K562 (cell line): ENCODE measurements at regions not wholly inside any gene's neighbourhood (a gene's known extent, or its start where the extent isn't known, plus 50 kb on each side); places are given as distances from the start of the nearest gene placed in this dataset.

ENCODE experiments used
- ATAC-seq: fragments of 200-7000 bp; cut with Tn5 transposase; 3 replicates; pipeline ENCODE4 v1.9.1; 2020; ENCODE audit warnings: moderate library complexity
- BruUV-seq: library from RNA; stranded (reverse); fragments of 400-500 nt; replicated peaks from 2 replicates; lab custom pipeline; 2021; lab: Mats Ljungman, UMichigan
- CTCF ChIA-PET: fragments of 300-600 bp; formaldehyde crosslinking; extraction: SDS; loops from one replicate; lab custom pipeline; 2021; ENCODE audit warnings: low intra/inter-chr PET ratio; lab: Yijun Ruan, JAX
- POLR2A ChIA-PET: fragments of 300-600, 350-650 bp; sonication (Branson Sonifier 250); formaldehyde crosslinking; extraction: SDS; loops from one replicate; lab custom pipeline; 2021; ENCODE audit warnings: antibody characterized with exemption, inconsistent platforms; lab: Yijun Ruan, JAX
- DNase-seq, 4 experiments: peaks; one replicate each; pipeline versions ENCODE4 v3.0.0 to v3.0.0-alpha.2; 2011 to 2018; ENCODE audit warnings: low spot score in 3 of 4, mixed read lengths in 3 of 4; ENCODE audit errors: extremely low read depth in 1 of 4
- FAIRE-seq: peaks from 2 replicates; lab custom pipeline; 2011; peaks lifted over from hg19 to GRCh38; lab: Jason Lieb, UNC
- H2AFZ ChIP-seq: 2 replicates; pipeline ENCODE4 v1.6.0; 2011; ENCODE audit warnings: low read depth, low read length, control low read depth, inconsistent platforms
- H3K27ac ChIP-seq: fragments of 200-600 bp; 3 replicates; pipeline ENCODE4 v1.8.0; 2011; ENCODE audit warnings: low read depth, mild to moderate bottlenecking, control low read depth, inconsistent platforms, low read length, moderate library complexity, mixed read lengths; ENCODE audit errors: extremely low read depth
- H3K27me3 ChIP-seq, 2 experiments: fragments of 300-600 bp in 1 of 2; 2 replicates in 1 of 2; 3 replicates in 1 of 2; pipeline versions ENCODE4 v1.6.0 to v1.8.0; 2011; ENCODE audit warnings: inconsistent platforms in 2 of 2, low read length in 2 of 2, mild to moderate bottlenecking in 1 of 2, mixed read lengths in 1 of 2, moderate library complexity in 1 of 2; ENCODE audit not compliant: control insufficient read depth in 2 of 2, insufficient read depth in 2 of 2
- H3K36me3 ChIP-seq: fragments of 300-600 bp; 3 replicates; pipeline ENCODE4 v1.8.0; 2011; ENCODE audit warnings: mild to moderate bottlenecking, low read length, inconsistent platforms; ENCODE audit not compliant: control insufficient read depth, insufficient read depth
- H3K4me1 ChIP-seq, 2 experiments: fragments of 200-600 bp in 1 of 2; replicated peaks in 1 of 2; 2 replicates in 1 of 2; 3 replicates in 1 of 2; pipeline versions ENCODE4 v1.5.1 to v1.8.0; 2011; ENCODE audit warnings: inconsistent platforms in 2 of 2, low read length in 2 of 2, mild to moderate bottlenecking in 1 of 2, mixed read lengths in 1 of 2, moderate library complexity in 1 of 2; ENCODE audit not compliant: control insufficient read depth in 2 of 2, insufficient read depth in 2 of 2
- H3K4me2 ChIP-seq: 2 replicates; pipeline ENCODE4 v1.6.1; 2011; ENCODE audit warnings: low read length, control low read depth, inconsistent platforms, mixed read lengths; ENCODE audit not compliant: insufficient read depth
- H3K4me3 ChIP-seq: fragments of 200-600 bp; sonication (generic), shearing (Covaris generic); 2 replicates; pipeline ENCODE4 v1.5.1; 2016; ENCODE audit warnings: control low read depth, inconsistent platforms
- H3K79me2 ChIP-seq: fragments of 200-600 bp; 3 replicates; pipeline ENCODE4 v1.8.0; 2011; ENCODE audit warnings: low read length, inconsistent platforms; ENCODE audit not compliant: control insufficient read depth, insufficient read depth
- H3K9ac ChIP-seq, 2 experiments: 2 replicates each; pipeline versions ENCODE4 v1.6.0 to v1.6.1; 2011; ENCODE audit warnings: low read depth in 2 of 2, low read length in 2 of 2, control low read depth in 1 of 2, inconsistent platforms in 1 of 2, mild to moderate bottlenecking in 1 of 2, mixed read lengths in 1 of 2; ENCODE audit not compliant: insufficient read depth in 1 of 2
- H3K9me1 ChIP-seq: one replicate; pipeline ENCODE4 v1.6.0; 2011; ENCODE audit warnings: inconsistent platforms, mild to moderate bottlenecking, low read length, moderate library complexity; ENCODE audit not compliant: control insufficient read depth, insufficient read depth
- H3K9me3 ChIP-seq: replicated peaks from 2 replicates; pipeline ENCODE4 v1.5.1; 2011; ENCODE audit warnings: low read depth, low read length, inconsistent platforms; ENCODE audit not compliant: control insufficient read depth, insufficient read depth
- H4K20me1 ChIP-seq: replicated peaks from 2 replicates; pipeline ENCODE4 v1.6.1; 2011; ENCODE audit warnings: low read length, inconsistent platforms, mixed read lengths; ENCODE audit not compliant: control insufficient read depth, insufficient read depth
- WGBS: fragments of 100-300 bp; shearing (Covaris generic); methylation state at CpG from one replicate; pipeline ENCODE4 v1.1.6; 2016; ENCODE audit warnings: low coverage, mixed read lengths; ENCODE audit not compliant: insufficient coverage; ENCODE audit errors: missing lambda C conversion rate; 5-methylcytosine and 5-hydroxymethylcytosine counted together
- in situ Hi-C: fragments of 300-500 bp; cut with MboI; formaldehyde crosslinking; loops from 4 replicates; pipeline ENCODE4 v1.15.0; 2018; ENCODE audit warnings: inconsistent platforms, mixed read lengths
- intact Hi-C: fragments of 100-400 bp; cut with micrococcal nuclease; formaldehyde crosslinking; loops from 2 replicates; pipeline ENCODE4 v1.14.2; 2022
- TF ChIP-seq, protein P1 (sequence below), 2 experiments: fragments of 450-650 bp in 1 of 2; sonication (generic) in 1 of 2; formaldehyde crosslinking in 1 of 2; IDR thresholded peaks; 2 replicates each; pipeline versions ENCODE4 v1.7.1 to v1.9.0; 2016 to 2022; ENCODE audit warnings: inconsistent platforms in 1 of 2, mild to moderate bottlenecking in 1 of 2, missing genetic modification reagents in 1 of 2

DNA sequence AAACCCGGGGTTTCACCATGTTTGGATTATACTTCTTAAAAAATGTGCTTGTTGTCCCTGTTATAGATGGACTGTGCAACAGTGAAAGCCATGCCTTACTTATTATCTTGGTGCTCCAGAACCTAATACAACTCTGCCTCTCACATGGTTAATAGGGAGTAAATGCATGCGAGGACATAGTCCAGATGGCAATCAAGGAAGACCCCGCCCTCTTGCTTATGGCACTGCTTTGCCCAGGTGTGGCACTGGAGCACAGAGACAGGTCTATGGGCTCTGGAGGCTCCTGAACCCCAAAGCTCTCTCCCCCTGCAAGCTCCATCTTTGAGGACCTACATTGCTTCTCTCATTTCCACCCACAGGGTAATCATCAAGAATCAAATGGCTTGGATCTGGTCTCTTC is 162.1 kb upstream of the NTF3 start:
- CTCF ChIA-PET, result no interaction called here
- ATAC-seq (no peak), DNase-seq (no peak), FAIRE-seq (no peak)
- no peak overlapping the region for H3K27ac ChIP-seq
- no peak overlapping the region for H2AFZ ChIP-seq
- no peak overlapping the region for H3K4me3 ChIP-seq
- H3K9me1 ChIP-seq, result no peaks in the 10 kb centered on the region
- POLR2A ChIA-PET, result interaction anchor here (0.6 to 1.0 kb wide), 2 partner anchors 9 to 29 kb away, joined by 3 read pairs; no protein-coding TSS in a partner anchor
- no TSS peak for BruUV-seq
- H4K20me1 ChIP-seq, result no peaks in the 10 kb centered on the region
- TF ChIP-seq, protein P1, sequence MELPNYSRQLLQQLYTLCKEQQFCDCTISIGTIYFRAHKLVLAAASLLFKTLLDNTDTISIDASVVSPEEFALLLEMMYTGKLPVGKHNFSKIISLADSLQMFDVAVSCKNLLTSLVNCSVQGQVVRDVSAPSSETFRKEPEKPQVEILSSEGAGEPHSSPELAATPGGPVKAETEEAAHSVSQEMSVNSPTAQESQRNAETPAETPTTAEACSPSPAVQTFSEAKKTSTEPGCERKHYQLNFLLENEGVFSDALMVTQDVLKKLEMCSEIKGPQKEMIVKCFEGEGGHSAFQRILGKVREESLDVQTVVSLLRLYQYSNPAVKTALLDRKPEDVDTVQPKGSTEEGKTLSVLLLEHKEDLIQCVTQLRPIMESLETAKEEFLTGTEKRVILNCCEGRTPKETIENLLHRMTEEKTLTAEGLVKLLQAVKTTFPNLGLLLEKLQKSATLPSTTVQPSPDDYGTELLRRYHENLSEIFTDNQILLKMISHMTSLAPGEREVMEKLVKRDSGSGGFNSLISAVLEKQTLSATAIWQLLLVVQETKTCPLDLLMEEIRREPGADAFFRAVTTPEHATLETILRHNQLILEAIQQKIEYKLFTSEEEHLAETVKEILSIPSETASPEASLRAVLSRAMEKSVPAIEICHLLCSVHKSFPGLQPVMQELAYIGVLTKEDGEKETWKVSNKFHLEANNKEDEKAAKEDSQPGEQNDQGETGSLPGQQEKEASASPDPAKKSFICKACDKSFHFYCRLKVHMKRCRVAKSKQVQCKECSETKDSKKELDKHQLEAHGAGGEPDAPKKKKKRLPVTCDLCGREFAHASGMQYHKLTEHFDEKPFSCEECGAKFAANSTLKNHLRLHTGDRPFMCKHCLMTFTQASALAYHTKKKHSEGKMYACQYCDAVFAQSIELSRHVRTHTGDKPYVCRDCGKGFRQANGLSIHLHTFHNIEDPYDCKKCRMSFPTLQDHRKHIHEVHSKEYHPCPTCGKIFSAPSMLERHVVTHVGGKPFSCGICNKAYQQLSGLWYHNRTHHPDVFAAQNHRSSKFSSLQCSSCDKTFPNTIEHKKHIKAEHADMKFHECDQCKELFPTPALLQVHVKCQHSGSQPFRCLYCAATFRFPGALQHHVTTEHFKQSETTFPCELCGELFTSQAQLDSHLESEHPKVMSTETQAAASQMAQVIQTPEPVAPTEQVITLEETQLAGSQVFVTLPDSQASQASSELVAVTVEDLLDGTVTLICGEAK (IDR thresholded peaks at IDR 0.05), result no peak
- TF ChIP-seq, protein P1 (CRISPR knock-in tag; IDR thresholded peaks at IDR 0.05), result no peak
- H3K4me1 ChIP-seq, result no peaks in the 10 kb centered on the region; a peak in 1 of 5 replicates
- no peaks in the 10 kb centered on the region for H3K9me3 ChIP-seq
- intact Hi-C loops (no loop called here), in situ Hi-C loops (no loop called here)
- H3K4me2 ChIP-seq, result no peak overlapping the region
- H3K9ac ChIP-seq, result no peak overlapping the region
- no peaks in the 10 kb centered on the region for H3K36me3 ChIP-seq
- no peaks in the 10 kb centered on the region; a peak in 1 of 5 replicates for H3K27me3 ChIP-seq
- H3K79me2 ChIP-seq, result no peaks in the 10 kb centered on the region
- 3% methylated on average over 3 of the region's 3 CpGs for WGBS
